GM18520 (cell line): ENCODE measurements at regions not wholly inside any gene's neighbourhood (a gene's known extent, or its start where the extent isn't known, plus 50 kb on each side); places are given as distances from the start of the nearest gene placed in this dataset.

Source experiments
- ATAC-seq: cut with Tn5 transposase; IDR thresholded peaks from one replicate; pipeline ENCODE4 v1.9.1; 2021; ENCODE audit not compliant: unreplicated experiment

DNA sequence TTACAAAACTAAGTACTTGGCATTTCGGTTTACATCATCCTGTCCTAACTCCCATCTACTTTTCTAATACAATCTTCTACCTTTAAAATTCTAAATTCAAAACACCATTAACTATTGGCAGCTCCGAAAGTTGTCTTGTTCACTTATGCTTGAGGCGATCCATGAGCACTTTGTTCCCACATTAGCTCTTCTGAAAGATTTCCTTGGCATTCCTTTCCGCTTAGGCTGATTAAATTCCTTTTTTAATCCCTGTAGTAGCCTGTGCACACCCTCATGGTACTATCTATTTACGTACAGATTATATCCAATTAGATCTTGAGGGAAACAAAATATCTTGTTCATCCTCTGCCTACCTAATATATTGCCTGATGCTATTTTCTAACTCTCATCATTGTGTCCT is 480.7 kb downstream of the PRKD1 start:
- ATAC-seq: no peak

DNA sequence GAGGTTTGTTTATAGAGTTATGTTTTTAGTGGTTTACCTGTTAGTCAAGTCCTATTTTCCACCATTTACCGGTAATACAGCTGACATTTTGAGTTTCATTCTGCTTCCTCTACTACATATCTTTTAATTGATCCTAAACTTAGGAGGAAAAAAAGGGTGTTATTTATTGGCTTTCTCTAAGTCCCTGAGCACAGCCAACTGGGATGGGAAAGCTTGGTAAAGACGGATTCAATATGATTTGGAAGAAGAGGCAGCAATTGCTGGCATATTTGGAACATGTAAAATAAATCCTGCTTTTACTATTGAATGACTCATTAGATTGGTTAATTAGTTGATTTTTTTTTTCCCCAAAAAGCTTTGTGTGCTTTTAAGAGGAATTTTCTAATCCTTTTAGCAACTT is 475.7 kb downstream of the PRKD1 start:
- no peak for ATAC-seq

DNA sequence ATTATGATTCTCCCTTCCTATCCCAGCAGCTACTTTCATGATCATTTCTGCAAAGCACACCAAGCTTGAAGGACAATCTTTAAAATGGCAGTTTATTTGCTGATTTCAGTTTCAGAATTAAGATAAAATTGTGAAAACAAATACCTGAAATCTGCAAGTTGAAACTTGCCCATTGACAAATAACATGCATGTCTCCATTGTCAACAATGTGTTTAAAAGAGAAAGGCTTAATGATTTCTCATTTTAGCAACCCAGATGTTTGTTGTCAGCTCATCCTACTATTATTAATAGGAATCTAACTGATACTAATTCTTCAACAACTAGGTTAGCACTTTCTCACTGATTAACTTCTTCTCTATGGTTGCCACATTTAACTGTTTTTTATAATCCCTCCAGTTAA is 474.6 kb downstream of the PRKD1 start:
- ATAC-seq: no peak

DNA sequence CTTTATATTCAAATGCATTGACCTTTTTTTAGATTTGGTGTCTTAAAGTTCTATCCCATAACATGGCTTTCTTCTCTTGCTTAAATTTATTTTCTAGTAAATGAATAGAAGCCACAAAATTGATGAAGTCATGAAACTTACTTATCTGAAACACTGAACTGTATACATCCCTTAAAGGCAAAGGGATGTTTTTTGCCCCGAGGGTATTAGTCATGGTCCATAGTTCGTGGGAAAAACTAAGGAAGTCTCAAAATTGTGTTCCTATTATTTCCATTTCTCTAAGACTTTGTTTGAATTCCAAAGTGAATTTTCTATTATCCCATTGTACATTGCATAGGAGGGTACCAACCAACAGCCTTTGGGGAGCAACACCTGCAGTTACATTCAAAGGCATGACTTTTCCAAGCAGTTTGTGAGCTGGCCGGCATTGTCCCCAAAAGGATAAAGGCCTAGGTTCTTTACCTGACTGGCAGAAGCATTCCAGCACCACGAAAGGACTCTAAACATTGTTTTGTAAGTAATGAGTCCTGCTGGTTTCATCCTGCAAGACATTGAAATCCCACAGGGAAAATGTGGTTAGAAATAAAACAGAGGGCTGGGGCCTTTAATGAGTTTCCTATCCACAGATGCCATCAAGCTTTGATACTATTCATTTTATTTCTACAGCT is 473.5 kb downstream of the PRKD1 start:
- no peak for ATAC-seq

DNA sequence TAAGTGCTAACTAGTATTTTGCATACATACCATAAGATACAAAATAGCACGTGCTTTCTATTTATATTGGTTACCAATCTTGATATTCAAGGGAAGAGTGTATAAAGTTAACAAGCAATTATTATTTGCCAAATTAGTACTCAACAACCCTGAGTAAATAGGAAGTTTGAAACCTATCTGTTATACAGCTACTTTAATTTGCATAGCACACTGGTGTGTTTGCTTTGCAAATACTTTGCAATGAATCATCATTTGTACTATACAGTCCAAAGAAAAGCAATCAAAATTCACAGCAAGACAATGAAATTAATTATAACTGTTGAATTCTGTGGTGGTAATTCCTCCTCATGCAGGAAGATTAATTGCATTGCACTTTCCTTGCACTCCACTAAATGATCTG is 469.1 kb downstream of the PRKD1 start:
- ATAC-seq: no peak

DNA sequence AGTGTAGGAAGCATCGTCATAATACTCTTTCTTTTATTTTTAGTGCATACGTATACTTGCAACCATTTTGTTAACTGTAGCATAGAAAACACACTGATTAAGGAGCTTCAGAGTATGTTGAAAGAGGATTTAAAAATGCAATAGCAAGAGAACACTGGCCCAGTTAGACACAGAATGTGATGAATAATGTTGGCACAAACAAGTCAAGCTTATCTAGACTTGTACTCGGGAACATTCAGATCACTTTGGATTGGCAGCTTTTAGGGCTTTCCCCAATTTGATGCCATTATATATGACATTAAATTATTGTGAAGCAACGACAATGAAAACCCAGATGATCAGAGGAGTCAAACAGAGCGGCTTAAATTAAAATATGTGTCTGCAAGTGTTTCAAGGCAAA is 468.1 kb downstream of the PRKD1 start:
- no peak for ATAC-seq

DNA sequence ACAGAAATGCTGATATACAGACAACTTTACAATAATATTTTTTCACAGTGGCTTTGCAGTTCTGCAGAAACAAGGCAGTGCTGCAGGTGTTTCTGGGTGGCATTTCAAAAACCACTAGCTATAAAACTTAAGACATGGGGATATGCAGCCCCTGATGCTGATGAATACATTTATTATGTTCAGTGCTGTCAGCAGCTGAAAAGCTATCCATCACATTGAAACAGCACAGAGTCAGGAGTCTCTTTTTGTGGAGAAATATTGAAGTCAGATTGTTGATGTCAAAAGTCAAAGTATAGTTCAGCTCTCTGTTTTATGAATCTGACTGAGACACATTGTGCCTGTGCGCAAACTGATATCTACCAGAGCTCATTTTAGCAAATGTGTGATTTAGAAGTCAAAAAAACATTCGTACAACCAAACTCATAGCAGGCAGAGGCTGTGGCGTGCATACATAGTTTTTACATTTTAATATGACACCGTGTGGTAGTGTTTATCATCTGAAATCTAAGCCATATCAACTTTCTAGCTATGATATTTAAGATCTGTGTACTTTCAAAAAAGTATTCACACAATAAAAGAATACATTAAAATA is 467.6 kb downstream of the PRKD1 start:
- ATAC-seq: no peak

DNA sequence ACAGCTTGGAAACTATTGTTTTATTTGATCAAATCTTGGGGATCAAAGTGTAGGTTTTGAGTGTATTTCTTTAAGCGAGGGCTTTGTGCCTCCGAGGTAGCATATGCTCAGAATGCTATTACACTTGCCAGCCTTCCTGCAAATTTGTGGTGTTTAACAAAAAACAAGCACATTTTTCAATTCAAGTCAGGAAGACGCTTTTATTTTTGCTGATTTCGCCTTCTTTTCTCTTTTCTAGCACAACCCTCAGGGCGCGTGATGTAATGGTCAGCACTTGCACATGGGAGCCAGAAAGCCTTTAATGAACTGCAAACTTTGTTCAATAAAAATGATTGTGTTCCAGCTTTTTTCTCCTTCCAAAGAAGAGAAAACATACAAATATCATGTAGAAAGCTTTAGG is 466.5 kb downstream of the PRKD1 start:
- no peak for ATAC-seq

DNA sequence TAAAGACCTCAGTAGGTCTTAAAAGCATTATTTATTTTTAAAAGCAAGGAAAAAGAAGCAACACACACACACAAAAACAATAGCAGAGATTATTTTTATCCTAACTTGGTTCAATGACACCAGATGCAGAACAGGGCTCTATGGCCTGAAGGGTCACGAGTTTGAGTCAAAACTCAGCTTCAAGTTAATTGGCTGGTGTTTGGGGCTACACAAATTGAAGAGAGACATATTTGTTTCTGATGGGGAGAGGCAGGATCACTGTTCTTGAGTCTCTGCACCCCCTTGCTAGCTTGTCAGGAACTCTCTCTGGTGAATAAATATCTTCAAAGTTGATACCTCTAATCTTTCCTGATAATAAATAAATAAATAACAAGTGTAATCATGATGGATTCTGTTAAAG is 466.1 kb downstream of the PRKD1 start:
- no peak for ATAC-seq

DNA sequence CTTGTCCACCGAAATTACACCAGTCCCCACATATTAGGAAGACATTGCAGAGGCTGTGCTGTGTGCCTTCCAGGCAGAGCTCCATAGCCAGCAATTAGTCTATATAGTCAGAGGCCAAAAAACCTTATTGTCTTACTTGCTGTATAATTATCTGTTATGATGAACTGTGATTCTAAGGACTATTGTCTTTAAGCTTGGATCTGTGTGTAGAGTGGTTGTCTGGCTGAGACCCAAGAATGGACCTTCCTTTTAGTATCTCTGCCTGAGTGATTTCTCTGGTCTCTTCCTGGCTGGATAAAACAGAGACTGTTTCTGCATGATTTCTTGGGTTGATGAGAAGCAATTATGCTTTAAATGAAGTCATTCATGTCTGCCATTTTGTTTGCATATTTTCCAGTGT is 465.3 kb downstream of the PRKD1 start:
- no peak for ATAC-seq

DNA sequence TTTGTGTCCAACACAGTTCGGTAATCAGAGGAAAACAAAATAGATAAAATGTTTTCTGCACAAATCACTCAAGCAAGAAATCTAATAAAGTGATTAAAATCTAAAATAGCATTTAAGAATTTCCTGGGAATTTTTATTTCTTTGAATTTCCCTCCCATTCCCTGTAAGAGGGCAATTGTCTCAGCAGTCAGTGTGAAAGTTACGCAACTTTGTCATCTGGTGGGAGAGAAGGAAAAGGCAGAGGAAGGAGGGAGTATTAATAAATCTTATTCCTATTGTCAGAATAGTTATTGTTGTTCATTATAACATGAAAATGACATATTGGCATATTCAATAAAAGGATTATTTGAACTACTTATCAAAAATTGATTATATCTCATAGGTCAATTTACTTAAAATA is 464.9 kb downstream of the PRKD1 start:
- no peak for ATAC-seq

DNA sequence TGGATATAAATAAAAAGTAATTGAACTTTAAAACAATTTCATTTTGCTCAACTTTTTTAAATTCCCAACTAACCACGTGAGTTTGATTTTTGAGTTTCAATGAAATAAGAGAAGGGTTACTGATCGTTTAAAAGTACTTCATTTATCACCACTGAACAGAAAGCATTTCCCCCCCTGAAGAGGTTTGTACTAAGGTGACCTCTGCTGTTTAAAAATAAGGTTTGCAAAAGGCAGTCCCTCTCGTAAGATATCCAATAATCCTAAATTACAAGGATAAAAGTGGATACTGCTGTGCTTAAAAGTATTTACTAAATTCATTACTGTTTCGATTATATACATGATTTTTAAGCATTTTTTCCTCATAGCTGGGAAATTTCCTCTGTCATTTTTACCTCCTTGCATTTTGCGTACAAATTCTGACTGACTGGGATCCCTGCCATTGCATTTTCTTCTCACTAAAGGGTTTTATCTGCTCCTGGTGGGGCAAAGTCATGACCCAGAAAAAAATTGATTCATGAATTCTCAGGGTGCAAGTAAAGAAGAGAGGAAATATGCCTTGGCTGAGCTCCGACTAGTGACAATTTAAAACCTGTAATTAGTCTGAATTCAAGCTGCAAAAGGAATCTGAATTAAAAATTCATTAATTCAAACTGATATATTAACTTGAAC is 463.8 kb downstream of the PRKD1 start:
- no peak for ATAC-seq

DNA sequence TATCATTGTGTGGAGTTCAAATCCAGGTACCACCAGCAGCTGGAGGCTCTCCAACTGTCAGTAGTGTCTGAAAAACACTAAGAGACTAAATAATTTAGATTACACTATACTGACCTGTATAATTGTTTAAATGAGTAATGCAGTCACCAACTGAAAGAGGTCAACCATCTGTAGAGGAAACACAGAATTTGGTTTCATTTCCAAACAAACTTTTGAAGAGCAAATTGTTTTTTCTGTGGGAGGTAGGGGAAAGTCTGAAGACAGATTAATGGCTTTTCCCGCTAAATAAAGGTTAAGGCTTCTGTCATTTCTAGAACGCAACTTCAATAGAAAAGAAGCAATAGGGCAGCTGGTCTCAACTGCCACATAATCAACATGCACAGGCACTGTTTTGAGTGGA is 462.6 kb downstream of the PRKD1 start:
- no peak for ATAC-seq

DNA sequence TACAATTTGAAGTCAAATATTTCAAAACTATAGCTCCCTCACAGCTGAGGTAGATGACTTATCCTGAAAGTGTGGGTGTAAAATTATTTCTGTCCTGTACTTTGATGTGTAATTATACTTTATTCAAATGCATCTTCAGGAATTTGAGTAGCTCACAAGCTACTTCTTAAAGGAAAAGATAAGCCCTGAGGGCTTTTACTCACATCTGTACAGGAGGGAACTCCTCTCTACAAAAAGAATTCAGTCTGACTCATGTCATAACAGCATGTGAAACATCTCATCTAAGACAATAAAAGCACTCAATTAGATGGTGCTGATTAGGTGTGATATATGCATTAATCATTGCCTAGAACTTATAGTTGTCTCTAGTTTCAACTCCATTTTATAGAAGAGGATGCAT is 452.0 kb downstream of the PRKD1 start:
- no peak for ATAC-seq

DNA sequence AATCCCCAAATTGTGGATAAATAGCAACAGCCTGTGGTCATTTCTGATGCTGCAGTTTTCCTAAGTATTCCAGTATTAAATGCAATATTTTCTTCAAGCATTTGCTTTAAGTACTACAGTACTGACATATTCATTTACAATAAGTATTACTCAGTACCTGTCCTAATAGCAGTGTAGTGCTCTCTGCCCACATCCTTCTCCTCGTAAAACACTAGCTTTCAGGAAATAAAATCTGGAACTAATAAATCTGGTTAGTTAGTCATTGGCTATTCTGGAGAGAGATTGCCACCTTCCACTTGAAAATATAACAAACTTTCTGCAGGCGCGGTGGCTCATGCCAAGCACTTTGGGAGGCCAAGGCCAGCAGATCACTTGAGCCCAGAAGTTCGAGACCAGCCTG is 441.5 kb downstream of the PRKD1 start:
- ATAC-seq: no peak

DNA sequence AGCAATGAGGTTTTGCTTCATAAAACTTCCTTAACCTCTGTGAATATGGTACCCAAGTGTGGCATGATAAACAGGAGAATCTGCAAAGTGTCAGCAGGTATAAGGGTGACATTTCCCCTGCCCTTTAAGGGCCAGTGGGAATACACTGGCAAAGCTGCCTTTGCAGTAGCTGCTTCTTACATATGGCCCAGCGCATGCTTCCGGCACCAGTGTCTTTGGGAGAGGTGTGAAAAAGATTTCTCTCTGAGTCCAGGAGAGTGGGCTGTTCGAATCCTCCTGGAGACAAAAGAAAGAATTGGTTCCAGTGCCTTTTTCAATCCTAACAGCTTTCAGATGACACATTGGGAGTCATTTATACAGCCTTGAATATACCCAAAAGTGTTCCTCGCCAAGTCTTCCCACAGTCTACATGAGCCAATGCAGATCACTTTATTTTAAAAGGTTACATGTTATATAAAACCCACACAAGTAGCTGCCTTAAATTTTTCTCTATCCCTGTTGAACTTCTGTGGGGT is 437.7 kb downstream of the PRKD1 start:
- no peak for ATAC-seq

DNA sequence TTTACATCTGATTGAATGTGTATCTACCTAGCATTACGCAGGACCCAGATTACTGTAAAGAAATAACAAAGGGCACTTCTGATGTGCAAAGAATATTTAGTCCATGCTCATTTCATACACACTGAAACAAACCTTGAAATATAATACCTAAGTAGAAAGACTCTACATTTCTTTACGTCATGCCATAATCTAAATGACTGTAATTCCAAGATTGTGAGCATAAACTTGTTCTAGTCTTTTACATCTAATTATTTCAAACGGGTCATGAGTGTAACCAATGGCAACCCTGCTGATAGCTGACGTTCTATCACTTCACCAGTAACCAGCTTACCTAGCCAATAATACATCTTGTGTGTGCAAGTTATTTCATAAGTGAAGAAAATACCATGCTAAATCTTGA is 433.8 kb downstream of the PRKD1 start:
- no peak for ATAC-seq

DNA sequence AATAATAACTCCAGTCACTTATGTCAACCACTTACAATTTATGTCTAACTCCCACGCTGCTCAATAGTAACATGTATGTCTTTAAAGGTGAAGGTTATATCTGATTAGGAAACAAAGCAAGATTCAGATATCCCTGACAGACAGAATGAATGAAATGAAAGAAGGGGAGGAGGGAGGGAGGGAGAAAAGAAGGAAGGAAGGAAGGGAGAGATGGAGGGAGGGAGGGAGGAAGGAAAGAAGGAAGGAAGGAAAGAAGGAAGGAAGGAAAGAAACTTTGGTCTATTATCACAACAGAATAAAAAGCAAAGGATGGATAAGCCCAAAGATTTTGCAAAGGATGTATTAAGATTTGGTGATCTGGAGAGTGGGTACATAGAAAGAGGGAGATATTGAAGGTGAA is 433.3 kb downstream of the PRKD1 start:
- ATAC-seq: no peak

DNA sequence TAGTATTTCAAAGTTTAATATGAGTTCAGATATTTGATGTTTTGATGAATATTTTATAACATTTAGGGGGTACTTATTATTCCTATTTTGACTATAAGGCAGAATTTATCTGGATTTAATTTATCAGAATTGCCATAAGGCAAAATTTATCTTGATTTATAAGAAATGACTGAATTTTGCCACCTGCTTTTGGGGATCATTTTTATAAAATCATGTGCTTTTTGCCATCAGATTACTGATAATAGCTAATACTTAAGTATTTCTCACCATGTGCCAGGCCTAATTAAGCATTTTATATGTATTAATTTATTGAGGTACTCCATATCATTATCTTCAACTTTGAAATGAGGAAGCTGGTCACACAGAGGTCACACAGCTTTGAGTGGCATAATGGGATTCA is 423.7 kb downstream of the PRKD1 start:
- no peak for ATAC-seq

DNA sequence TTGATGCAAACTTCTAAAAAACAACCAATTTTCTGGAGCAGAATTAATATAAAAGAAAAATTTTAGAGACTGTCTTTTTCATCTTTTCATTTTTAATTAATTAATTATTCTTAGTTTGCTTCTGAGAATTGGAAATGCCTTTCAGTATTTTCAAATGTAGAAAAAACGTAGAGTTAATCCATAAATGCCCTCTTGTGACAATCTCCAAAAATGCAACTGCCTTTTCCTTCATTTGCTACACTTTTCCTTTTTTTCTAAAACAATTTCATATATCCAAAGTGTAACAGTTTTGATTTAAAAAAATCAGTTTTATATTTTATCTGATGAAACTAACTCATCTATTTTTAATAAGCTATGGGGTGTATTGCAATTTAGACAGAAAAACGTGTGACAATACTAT is 409.3 kb downstream of the PRKD1 start:
- no peak for ATAC-seq

DNA sequence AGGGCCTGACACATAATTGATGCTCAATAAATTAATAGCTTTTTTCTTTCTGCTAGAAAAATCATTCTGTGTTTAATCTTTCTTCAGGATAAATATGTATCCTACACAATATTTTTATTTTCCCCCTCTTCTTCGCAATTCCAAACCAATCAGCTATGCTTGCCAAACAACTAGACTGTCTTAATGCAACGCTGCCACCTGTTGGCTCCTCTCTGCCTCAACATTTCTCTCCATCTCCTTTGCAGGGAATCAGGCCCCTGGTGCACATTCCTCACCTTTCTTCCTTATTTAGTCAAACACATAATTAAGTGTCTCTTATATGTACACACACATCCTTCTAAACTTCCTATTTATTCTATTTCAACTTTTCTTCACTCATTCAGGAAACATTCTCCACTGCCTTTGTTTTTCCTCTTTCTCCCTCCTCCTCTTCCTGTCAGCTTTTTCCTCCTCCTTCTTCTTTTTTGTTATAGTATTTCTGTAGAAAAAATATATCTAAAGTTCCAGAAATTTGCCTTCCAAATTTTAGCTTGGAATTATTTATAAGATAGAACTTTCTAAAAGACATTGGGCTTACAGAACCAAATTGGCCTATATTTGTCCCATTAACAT is 406.0 kb downstream of the PRKD1 start:
- ATAC-seq: no peak
